Left lung (tissue), 4 donors: ENCODE measurements at regions not wholly inside any gene's neighbourhood (a gene's known extent, or its start where the extent isn't known, plus 50 kb on each side); places are given as distances from the start of the nearest gene placed in this dataset.

ENCODE experiments used
- ATAC-seq: fragments of 200-7000 bp; cut with Tn5 transposase; one replicate; pipeline ENCODE4 v1.9.1; 2020; ENCODE audit warnings: moderate library complexity
- DNase-seq, 4 donors: peaks; one replicate each; pipeline ENCODE4 v3.0.0-alpha.2; 2013 to 2020
- H3K27ac ChIP-seq, 2 donors: fragments of 200-600 bp; sonication (generic) in 1 of 2; one replicate each; pipeline versions ENCODE4 v1.5.0 to v1.8.0; 2020 to 2021
- H3K27me3 ChIP-seq, 2 donors: fragments of 200-600 bp; sonication (generic) in 1 of 2; one replicate each; pipeline versions ENCODE4 v1.5.0 to v1.8.0; 2020 to 2021
- H3K36me3 ChIP-seq, 2 donors: fragments of 200-600 bp; sonication (generic) in 1 of 2; one replicate each; pipeline versions ENCODE4 v1.5.0 to v1.8.0; 2020 to 2021
- H3K4me1 ChIP-seq, 2 donors: fragments of 200-600 bp; one replicate each; pipeline ENCODE4 v1.8.0; 2021
- H3K4me3 ChIP-seq, 2 donors: fragments of 200-600 bp; sonication (generic) in 1 of 2; one replicate each; pipeline versions ENCODE4 v1.5.0 to v1.8.0; 2020 to 2021; ENCODE audit warnings: mild to moderate bottlenecking in 1 of 2
- H3K9me3 ChIP-seq, 2 donors: fragments of 200-600 bp; sonication (generic) in 1 of 2; one replicate each; pipeline versions ENCODE4 v1.5.0 to v1.8.0; 2020 to 2021
- CTCF ChIP-seq, 2 donors: fragments of 200-600 bp; sonication (generic) in 1 of 2; IDR thresholded peaks; one replicate each; pipeline versions ENCODE4 v1.5.0 to v1.8.0; 2021; ENCODE audit warnings: antibody characterized with exemption in 2 of 2
- intact Hi-C, 2 donors: fragments of 100-400 bp; cut with DNase I; formaldehyde crosslinking; loops; one replicate each; pipeline versions ENCODE4 v1.11.2 to v1.14.2; 2022
- donor health status: DM: no; HTN: yes; CAD: no.
- donor health status: DM: no; HTN: no; CAD: no.

- H3K36me3 ChIP-seq, result no peaks in the 10 kb centered on the region
- H3K9me3 ChIP-seq, result no peaks in the 10 kb centered on the region
- H3K27me3 ChIP-seq, result no peaks in the 10 kb centered on the region
- no peaks in the 10 kb centered on the region for H3K4me1 ChIP-seq
- ATAC-seq (no peak), DNase-seq (no peak)
- TF ChIP-seq CTCF (IDR thresholded peaks at IDR 0.05), result no peak
- no peak overlapping the region for H3K27ac ChIP-seq
- intact Hi-C loops, result no loop called here
- no peak overlapping the region for H3K4me3 ChIP-seq
Measured at GRCh38 chr5:155299386-155300005, 285.9 kb downstream of the KIF4B start.

GRCh38 chr5:155303120-155303519, 289.6 kb downstream of the KIF4B start:
- no peak overlapping the region for H3K4me3 ChIP-seq
- intact Hi-C loops, result no loop called here
- no peak overlapping the region for H3K27ac ChIP-seq
- H3K27me3 ChIP-seq, result no peaks in the 10 kb centered on the region
- H3K36me3 ChIP-seq, result no peaks in the 10 kb centered on the region
- no peak for TF ChIP-seq CTCF (IDR thresholded peaks at IDR 0.05)
- H3K9me3 ChIP-seq, result no peaks in the 10 kb centered on the region
- no peaks in the 10 kb centered on the region for H3K4me1 ChIP-seq
- DNase-seq (no peak), ATAC-seq (no peak)

DNA sequence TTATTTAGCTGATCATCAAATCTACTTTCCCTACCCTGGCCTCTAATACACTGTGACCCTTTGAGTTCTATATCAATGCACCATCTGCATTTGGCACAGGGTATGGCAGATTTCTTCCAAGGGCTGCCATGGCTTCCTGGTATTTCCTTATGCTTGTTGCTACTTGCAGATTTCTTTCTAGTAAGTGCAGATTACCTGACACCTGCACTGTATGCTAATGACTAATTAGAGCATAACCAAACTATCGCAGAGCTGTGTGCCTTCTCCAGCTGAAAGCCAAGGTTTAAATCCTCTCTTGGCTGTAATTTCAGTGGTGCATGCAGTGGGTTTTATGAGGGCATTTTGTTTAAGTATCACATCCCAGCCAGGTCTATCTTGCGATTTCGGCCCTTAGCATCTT, 293.7 kb downstream of the KIF4B start:
- TF ChIP-seq CTCF (IDR thresholded peaks at IDR 0.05), result no peak
- Histone ChIP-seq H3K27me3 (no peaks in the 10 kb centered on the region), H3K4me1 (no peaks in the 10 kb centered on the region), H3K36me3 (no peaks in the 10 kb centered on the region), H3K27ac (no peak overlapping the region), H3K4me3 (no peak overlapping the region), H3K9me3 (no peaks in the 10 kb centered on the region)
- intact Hi-C loops, result no loop called here
- ATAC-seq, result no peak
- no peak for DNase-seq

DNA sequence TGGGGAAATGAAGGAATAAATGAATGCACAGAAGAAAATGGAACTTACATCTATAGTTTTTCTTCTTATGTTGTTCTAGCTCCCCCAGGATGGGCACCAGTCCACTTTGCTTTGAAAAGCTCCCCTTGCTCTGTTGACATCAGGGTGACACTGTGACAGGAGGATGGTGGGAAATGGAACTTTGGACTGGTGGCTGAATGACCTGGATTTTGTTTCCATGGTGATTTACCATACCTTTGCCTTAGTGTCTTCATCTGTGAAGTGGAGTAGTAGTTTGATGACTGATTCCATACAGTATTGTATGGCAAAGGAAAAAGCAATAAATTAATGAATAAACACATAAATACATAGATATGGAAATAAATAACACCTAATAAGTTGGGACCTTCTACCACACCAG, 294.7 kb downstream of the KIF4B start:
- Histone ChIP-seq H3K27ac (no peak overlapping the region), H3K9me3 (no peaks in the 10 kb centered on the region), H3K4me1 (no peaks in the 10 kb centered on the region), H3K27me3 (no peaks in the 10 kb centered on the region), H3K4me3 (no peak overlapping the region), H3K36me3 (no peaks in the 10 kb centered on the region)
- ATAC-seq, result no peak
- TF ChIP-seq CTCF (IDR thresholded peaks at IDR 0.05), result no peak
- intact Hi-C loops, result no loop called here
- DNase-seq, result no peak

- Histone ChIP-seq H3K4me1 (no peaks in the 10 kb centered on the region), H3K27me3 (no peaks in the 10 kb centered on the region), H3K9me3 (no peaks in the 10 kb centered on the region), H3K36me3 (no peaks in the 10 kb centered on the region), H3K4me3 (no peak overlapping the region), H3K27ac (no peak overlapping the region)
- ATAC-seq (no peak), DNase-seq (no peak)
- intact Hi-C loops, result no loop called here
- no peak for TF ChIP-seq CTCF (IDR thresholded peaks at IDR 0.05)
Measured at GRCh38 chr5:155309021-155309746, 295.6 kb downstream of the KIF4B start.
